Neuron (in vitro differentiated cells): ENCODE measurements at regions not wholly inside any gene's neighbourhood (a gene's known extent, or its start where the extent isn't known, plus 50 kb on each side); places are given as distances from the start of the nearest gene placed in this dataset.

Experiments used
- H2AFZ ChIP-seq: one replicate; pipeline ENCODE4 v1.6.1; 2013; ENCODE audit warnings: low read depth, mild to moderate bottlenecking, inconsistent platforms, low read length, moderate library complexity
- H3K27me3 ChIP-seq: one replicate; pipeline ENCODE4 v1.6.1; 2013; ENCODE audit warnings: low read length; ENCODE audit not compliant: insufficient read depth
- H3K36me3 ChIP-seq: one replicate; pipeline ENCODE4 v1.6.1; 2013; ENCODE audit warnings: low read length; ENCODE audit not compliant: insufficient read depth
- H3K4me1 ChIP-seq: one replicate; pipeline ENCODE4 v1.6.1; 2013; ENCODE audit warnings: low read length; ENCODE audit not compliant: insufficient read depth
- H3K4me3 ChIP-seq: 2 replicates; pipeline ENCODE4 v1.5.1; 2013; ENCODE audit warnings: mild to moderate bottlenecking, low read length, moderate library complexity
- H3K9me3 ChIP-seq: one replicate; pipeline ENCODE4 v1.6.1; 2013; ENCODE audit warnings: low read length

DNA sequence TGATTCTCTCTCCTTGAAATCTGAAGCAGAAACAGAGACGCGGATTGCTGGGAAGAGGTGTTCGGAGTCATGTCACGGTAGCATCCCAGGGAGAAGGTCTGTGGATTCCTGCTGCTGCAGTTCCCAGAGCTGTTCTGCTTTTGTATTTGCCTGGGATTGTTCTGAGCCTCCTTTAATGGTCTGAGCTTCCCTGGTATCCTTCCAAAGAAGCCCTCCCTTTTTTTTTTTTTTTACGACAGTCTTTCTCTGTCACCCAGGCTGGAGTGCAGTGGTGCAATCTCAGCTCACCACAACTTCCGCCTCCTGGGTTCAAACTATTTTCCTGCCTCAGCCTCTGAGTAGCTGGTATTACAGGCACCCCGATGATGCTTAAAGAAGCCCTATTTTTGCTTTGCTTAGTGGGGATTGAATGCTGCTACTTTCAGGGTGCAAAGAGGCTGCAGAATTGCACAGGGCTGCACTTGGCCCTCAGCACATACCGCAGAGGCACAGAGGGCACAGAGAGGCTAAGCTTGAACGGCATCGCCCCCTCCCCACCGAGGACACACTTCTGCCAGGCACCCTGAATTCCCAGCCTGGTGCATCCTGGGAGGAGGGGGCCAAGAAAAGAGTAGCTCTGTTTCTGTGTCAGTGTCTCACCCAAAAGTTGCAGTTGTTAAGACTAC lies 208.6 kb upstream of the GALNT17 start:
- Histone ChIP-seq H3K4me3 (no peak overlapping the region), H2AFZ (no peak overlapping the region), H3K36me3 (no peaks in the 10 kb centered on the region), H3K9me3 (no peaks in the 10 kb centered on the region), H3K4me1 (no peaks in the 10 kb centered on the region), H3K27me3 (no peaks in the 10 kb centered on the region)

DNA sequence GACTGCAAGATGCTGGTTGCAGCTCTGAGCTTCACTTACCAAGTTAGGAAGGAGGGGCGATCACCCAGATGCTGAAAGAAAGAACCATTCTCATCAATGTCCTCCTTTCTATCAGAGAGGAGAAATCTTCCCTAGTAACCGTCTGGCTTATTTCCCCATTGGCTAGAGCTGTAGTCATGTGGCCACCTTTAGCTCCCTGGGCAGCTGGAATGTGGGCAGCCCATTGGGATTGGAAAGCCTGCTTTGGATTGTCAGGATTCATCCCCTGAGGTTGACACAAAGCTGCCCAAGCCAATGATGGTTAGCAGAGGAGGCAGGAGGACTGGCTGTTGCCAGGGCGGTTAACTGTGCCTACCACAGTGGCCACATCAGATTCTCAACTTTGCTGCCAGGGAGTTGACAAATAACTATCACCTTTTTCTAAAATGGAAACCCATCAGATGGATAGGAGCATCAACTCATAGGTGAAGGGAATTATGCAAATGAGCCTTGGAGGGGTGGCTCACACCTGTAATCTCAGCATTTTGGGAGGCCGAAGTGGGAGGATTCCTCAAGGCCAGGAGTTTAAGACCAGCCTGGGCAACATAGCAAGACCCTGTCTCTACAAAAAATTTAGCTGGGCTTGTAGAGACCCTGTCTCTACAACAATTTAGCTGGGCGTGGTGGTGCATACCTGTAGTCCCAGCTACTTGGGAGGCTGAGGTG lies 206.4 kb upstream of the GALNT17 start:
- H3K27me3 ChIP-seq = no peaks in the 10 kb centered on the region
- H3K4me3 ChIP-seq = no peak overlapping the region
- H3K9me3 ChIP-seq = no peaks in the 10 kb centered on the region
- H3K4me1 ChIP-seq = no peaks in the 10 kb centered on the region
- H2AFZ ChIP-seq = no peak overlapping the region
- no peaks in the 10 kb centered on the region for H3K36me3 ChIP-seq

DNA sequence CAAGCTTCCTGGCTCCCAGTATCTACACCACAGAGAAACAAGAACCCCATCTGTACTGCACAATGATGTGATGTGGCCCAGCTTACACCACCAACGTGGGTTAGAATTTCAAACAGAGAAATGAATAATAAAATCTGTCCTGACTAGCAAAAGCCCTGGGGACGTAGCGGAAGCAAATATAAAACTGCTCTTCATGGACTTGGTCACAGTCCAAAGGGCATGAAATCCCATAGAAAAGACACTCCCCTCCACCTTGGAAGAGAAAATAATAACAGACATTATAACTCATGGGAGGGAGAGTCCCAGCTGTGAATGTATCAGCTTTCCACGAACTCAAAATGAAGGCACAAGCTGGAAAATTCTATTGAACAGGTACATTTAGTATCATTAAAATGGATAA lies 205.3 kb upstream of the GALNT17 start:
- no peaks in the 10 kb centered on the region for H3K9me3 ChIP-seq
- H3K4me1 ChIP-seq = no peaks in the 10 kb centered on the region
- no peaks in the 10 kb centered on the region for H3K36me3 ChIP-seq
- H2AFZ ChIP-seq = no peak overlapping the region
- no peaks in the 10 kb centered on the region for H3K27me3 ChIP-seq
- no peak overlapping the region for H3K4me3 ChIP-seq

DNA sequence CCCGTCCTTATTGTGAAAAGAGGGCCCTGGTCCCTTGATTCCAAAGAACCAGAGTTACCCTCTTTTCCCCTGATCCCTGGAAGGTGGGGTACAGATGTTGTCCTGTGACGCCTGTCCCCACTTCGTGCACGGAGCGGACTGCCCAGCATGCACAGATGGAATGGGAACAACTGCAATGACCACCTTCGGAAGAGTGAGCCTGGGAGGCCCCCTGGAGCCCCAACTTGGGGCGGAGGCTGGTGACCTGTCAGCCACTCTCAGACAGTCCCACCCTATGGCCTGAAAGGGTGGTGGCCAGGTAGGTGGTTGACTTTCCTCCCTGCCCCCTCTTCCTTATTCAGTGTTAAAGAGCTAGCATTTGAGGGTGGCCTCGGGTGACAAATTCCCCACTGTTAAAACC lies 196.6 kb upstream of the GALNT17 start:
- Histone ChIP-seq H3K4me3 (no peak overlapping the region), H3K4me1 (no peaks in the 10 kb centered on the region), H2AFZ (no peak overlapping the region), H3K9me3 (no peaks in the 10 kb centered on the region), H3K36me3 (no peaks in the 10 kb centered on the region), H3K27me3 (no peaks in the 10 kb centered on the region)

DNA sequence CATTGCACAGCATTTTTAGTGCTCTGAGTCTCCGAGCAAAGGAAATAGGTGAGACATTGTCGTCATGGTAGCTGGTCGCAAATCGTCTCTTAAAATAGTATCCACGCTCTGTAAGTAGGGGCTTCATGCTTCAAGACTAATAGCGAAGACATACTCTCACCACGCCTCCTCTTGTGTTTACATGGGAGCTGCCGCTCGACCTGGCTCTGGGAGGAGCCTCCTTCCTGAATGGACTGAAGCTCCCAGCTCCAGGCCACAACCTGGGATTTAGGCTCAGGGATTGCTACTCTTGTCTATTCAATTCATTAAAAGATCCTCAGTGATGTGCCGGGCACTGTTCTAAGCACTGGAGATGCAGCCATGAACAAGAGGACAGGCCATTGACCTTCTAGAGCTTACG lies 196.1 kb upstream of the GALNT17 start:
- H3K4me3 ChIP-seq = no peak overlapping the region
- H3K9me3 ChIP-seq = no peaks in the 10 kb centered on the region
- H3K4me1 ChIP-seq = no peaks in the 10 kb centered on the region
- H3K36me3 ChIP-seq = no peaks in the 10 kb centered on the region
- H3K27me3 ChIP-seq = no peaks in the 10 kb centered on the region
- no peak overlapping the region for H2AFZ ChIP-seq

DNA sequence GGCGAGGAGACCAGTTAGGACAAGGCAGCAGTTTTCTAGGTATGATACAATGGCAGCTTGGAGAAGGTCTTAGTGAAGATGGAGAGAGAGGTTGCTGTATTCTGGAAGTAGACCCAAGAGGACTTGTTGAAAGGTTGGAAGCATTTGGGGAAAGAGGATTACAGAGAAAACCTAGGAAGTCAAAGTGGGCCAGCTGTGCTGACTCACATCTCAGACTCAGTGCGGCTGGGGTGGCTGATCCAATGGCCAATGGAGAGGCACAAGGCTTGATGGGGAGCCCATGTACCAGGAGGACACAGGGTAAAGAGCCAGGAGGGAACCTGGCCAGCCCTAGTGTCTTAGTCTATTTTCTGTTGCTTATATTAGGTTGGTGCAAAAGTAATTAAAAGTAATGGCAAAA lies 194.5 kb upstream of the GALNT17 start:
- no peaks in the 10 kb centered on the region for H3K9me3 ChIP-seq
- H3K36me3 ChIP-seq = no peaks in the 10 kb centered on the region
- no peak overlapping the region for H3K4me3 ChIP-seq
- no peaks in the 10 kb centered on the region for H3K27me3 ChIP-seq
- H3K4me1 ChIP-seq = no peaks in the 10 kb centered on the region
- no peak overlapping the region for H2AFZ ChIP-seq

DNA sequence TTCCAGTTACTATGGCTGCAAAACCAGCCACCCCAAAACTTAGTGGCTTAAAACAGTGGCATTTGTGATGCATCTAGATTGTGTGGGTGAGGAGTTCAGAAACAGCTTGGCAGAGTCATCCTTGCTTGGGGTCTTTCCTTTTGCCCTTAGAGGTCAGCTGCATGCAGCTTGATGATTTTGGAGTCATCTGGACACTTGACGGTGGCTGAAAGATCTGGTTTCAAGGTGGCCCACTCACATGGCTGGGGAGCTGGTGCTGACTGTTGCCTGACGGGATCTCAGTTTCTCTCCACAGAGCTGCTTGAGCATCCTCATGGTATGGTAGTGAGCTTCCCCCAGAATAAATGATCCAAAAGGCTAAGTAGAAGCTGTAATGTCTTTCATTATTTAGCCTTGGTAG lies 191.3 kb upstream of the GALNT17 start:
- H3K4me3 ChIP-seq = no peak overlapping the region
- no peaks in the 10 kb centered on the region for H3K4me1 ChIP-seq
- no peaks in the 10 kb centered on the region for H3K36me3 ChIP-seq
- no peaks in the 10 kb centered on the region for H3K27me3 ChIP-seq
- H3K9me3 ChIP-seq = no peaks in the 10 kb centered on the region
- H2AFZ ChIP-seq = no peak overlapping the region

DNA sequence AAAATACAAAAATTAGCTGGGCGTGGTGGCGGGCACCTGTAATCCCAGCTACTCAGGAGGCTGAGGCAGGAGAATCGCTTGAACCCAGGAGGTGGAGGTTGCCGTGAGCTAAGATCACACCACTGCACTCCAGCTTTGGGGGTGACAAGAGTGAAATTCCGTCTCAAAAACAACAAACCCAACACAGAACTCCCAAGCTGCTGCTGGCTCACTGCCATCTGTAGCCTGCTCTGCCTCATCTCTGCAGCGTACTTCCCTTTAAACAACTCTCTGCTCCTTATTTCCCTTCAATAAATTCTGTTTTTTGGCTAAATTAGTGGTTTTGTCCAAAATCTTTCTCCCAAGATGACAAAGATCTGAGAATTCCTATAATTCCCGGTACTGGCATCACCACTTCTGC lies 189.2 kb upstream of the GALNT17 start:
- no peaks in the 10 kb centered on the region for H3K9me3 ChIP-seq
- H3K36me3 ChIP-seq = no peaks in the 10 kb centered on the region
- H3K4me3 ChIP-seq = no peak overlapping the region
- H2AFZ ChIP-seq = no peak overlapping the region
- no peaks in the 10 kb centered on the region for H3K27me3 ChIP-seq
- no peaks in the 10 kb centered on the region for H3K4me1 ChIP-seq

DNA sequence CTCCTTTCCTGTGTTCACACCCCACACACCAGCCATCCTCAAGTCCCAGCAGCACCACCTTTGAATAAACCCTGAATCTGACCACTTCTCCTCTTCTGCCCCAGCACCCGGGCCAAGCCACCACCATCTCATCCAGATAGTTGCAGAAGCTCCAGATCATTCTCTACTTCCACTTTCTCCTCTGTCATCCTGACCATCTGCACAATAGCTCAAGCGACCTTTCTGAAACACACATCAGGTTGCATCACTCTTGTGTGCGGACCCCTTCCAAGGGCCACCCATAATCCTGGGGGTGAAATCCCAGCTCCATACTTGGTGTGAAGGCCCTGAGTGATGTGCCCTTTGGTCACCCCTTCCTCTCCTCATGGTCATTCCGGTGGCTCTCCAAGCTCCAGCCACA lies 187.4 kb upstream of the GALNT17 start:
- H3K36me3 ChIP-seq = no peaks in the 10 kb centered on the region
- no peaks in the 10 kb centered on the region for H3K27me3 ChIP-seq
- no peaks in the 10 kb centered on the region for H3K9me3 ChIP-seq
- H2AFZ ChIP-seq = no peak overlapping the region
- no peaks in the 10 kb centered on the region for H3K4me1 ChIP-seq
- no peak overlapping the region for H3K4me3 ChIP-seq

DNA sequence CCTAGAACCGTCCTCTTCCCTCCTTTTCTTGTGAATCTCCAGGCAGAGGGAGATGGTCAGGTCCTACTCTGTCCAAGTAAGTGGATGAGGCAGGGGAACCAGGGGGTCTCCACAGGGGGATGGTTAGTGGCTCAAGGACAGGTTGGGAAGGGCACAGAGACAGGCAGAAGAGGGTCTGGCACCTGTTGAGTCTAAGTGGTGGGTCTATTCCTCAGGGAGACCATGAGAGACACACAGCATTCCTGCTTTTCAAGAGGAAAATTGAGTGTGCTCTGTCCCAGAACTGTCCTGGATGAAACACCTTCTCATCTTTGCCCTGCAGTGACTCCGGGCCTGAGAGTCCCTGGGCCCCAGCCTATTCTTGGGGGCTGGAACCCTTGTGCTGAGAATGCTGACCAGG lies 184.8 kb upstream of the GALNT17 start:
- Histone ChIP-seq H3K4me3 (no peak overlapping the region), H3K36me3 (no peaks in the 10 kb centered on the region), H3K27me3 (no peaks in the 10 kb centered on the region), H2AFZ (no peak overlapping the region), H3K4me1 (no peaks in the 10 kb centered on the region), H3K9me3 (no peaks in the 10 kb centered on the region)

DNA sequence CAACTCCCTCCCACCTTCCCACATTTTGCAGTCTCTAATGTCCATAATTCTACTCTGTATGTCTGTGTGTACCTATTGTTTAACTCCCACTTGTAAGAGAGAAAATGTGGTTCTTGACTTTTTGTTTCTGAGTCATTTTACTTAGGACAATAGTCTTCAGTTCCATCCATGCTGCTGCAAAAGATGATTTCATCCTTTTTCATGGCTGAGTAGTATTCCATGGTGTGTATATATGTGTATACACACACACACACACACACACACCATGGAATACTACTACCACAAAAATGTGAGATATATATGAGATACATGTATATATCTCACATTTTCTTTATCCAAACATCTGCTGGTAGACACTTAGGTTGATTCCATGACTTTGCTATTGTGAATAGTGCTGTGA lies 182.1 kb upstream of the GALNT17 start:
- H3K36me3 ChIP-seq = no peaks in the 10 kb centered on the region
- H3K27me3 ChIP-seq = no peaks in the 10 kb centered on the region
- H3K4me3 ChIP-seq = no peak overlapping the region
- H3K9me3 ChIP-seq = no peaks in the 10 kb centered on the region
- no peaks in the 10 kb centered on the region for H3K4me1 ChIP-seq
- no peak overlapping the region for H2AFZ ChIP-seq

DNA sequence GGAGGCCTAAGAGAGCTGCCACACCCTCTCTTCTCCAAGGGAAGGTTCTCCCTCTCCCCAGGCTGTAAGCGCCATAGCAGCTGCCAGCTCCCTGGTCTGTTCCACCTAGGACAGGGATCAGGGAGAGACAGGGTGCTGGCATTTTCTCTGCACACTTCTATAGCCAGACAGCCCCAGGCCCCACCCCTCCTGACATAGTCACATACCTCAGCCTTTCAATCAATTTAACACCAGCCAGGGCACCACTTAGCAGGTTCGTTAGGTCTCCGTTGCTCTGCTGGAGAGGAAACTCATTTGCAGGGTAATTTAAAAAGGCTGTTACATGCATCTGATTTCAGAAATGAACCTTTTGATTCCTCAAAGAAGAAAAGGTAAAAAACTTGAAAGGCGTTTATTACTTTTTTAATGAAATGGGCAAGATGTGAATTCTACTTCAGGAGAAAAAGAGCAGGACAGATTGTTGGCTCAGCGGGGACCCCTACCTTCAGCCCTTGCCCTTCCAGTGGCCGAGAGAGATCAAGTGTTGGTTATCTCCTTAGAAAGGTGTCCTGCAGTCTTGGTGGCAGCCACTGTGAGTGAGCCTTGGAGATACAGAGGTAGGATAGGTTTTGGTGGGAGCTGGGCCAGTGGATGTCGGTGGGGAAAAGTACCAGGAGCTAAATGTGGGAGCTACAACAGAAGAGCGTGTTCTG lies 180.5 kb upstream of the GALNT17 start:
- H3K4me3 ChIP-seq = no peak overlapping the region
- H2AFZ ChIP-seq = no peak overlapping the region
- H3K9me3 ChIP-seq = no peaks in the 10 kb centered on the region
- H3K27me3 ChIP-seq = no peaks in the 10 kb centered on the region
- no peaks in the 10 kb centered on the region for H3K36me3 ChIP-seq
- no peaks in the 10 kb centered on the region for H3K4me1 ChIP-seq

DNA sequence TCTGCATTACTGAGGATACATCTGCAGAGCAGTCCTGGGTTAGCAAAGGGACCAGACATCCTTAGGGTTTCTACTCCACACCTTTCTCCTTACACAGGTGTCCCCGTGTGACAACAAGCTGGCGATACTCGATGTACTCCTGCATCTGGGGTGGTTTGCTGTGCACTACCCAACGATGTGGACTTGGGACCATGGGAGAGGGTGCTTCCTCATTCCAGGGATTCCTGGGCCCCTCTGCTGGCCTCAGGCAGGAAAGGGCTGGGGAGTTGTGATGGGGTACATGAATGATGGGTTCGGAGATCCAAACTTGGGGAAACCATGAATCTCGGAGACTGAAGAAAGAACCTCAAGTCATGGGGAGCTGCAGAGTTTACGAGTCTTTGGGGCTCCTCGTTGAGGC lies 179.6 kb upstream of the GALNT17 start:
- Histone ChIP-seq H3K27me3 (no peaks in the 10 kb centered on the region), H3K4me3 (no peak overlapping the region), H2AFZ (no peak overlapping the region), H3K9me3 (no peaks in the 10 kb centered on the region), H3K4me1 (no peaks in the 10 kb centered on the region), H3K36me3 (no peaks in the 10 kb centered on the region)
